ENCODE measurements at regions not wholly inside any gene's neighbourhood (a gene's known extent, or its start where the extent isn't known, plus 50 kb on each side); places are given as distances from the start of the nearest gene placed in this dataset.
"Not testable (repeated sequence)": the region's sequence is repeated elsewhere in the genome, so short reads cannot be mapped to it uniquely, and the experiment has no call there.

DNA sequence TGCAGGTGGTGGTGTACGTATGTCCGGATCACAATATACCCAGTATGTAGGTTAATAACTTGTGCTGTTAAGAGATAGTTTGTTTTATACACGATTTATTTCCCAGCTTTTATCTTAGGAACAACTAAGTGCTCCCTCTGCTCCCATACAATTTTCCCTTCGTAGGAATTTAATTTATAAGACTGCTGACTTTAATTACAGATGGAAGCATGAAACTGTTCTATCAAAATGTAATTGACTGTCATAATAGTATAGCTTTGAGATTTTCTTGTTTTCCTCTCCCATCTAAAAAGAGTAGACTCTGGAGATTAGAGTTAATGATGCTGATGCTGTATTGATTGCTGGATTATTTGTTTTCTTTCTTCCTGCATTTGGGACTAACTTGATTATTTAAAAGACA lies 370.7 kb upstream of the SGO1 start:
- no peak for DNase-seq (ENCODE audit: low read depth in 3 of 3)

DNA sequence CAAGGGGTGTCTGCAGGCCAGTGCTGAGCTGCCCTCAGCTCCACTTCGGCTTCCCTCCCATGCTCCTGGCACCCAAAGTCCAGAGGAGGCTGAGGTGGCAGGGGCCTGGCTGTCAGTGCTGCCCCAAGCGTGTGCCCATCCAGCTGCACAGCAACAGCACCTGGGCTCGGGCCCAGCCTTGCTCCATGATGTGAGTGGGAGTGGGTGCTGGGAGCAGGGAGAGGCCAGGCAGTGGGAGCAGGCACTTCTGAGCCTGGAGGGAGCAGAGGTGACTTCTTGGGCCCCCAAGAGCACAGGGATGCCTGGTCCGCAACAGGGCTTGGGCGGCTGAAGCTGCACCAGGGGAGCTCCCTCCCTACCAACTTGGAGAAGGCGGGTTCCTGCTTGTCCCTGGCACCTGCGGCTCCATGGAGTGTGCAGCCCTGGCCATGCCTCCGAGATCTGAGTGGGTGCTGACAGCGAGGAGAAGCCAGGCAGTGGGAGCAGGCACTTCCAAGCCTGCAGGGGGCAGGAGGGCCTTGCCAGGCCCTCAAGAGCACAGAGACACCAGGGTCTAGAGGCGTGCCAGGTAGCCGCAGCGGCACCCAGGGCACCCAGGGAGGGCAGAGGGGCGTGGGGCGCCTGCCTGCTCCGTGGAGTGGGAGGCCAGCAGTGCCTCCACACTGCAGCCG lies 366.7 kb upstream of the SGO1 start:
- no peak for DNase-seq (ENCODE audit: low read depth in 3 of 3)

- DNase-seq (ENCODE audit: low read depth in 3 of 3), result not testable (repeated sequence)
Measured at GRCh38 chr3:20547361-20548269, 361.6 kb upstream of the SGO1 start.

- DNase-seq (ENCODE audit: low read depth in 3 of 3), result no peak
Measured at GRCh38 chr3:20546636-20547035, 360.6 kb upstream of the SGO1 start.

DNA sequence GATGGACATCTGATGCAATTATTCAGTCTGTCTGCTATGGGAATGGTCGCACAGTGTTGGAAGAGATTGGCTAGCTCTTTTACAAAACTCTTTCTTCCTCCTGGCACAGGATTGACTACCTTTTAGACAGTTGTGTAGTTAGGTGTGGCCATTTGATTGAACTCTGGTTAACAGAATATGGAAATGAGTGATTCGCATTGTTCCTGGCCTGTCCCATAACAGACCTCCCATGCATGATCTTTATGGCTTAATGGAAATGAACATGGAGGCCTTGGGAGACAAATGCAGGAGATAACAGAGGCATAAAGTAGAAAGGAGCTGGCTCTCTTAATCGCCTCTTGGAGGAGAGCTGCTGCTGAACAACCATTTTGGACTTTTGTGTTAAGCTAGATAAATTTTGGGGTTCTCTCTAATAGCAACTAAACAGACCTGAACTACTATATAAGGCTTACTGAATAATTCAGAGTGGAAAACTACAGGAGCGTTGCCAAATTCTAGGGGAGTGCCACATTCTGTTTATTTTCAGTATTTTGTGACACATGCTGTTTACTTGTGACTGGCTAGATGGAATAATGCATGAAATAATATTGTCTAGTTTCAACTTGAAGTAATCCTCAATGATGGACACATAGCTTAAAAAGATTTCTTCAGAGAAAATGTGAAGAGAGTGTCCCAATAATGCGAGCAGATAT lies 357.7 kb upstream of the SGO1 start:
- no peak for DNase-seq (ENCODE audit: low read depth in 3 of 3)

DNA sequence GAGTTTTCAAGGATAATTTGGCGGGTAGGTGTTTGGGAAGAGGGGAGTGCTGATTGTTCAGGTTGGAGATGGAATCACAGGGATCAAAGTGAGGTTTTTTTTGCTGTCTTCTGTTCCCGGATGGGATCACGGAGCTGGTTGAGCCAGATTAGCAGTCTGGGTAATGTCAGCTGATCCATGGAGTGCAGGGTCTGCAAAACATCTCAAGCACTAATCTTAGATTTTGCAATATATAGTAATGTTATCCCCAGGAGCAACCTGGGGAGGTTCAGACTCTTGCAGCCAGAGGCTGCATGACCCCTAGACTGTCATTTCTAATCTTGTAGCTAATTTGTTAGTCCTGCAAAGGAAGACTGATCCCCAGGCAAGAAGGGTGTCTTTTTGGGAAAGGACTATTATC lies 354.1 kb upstream of the SGO1 start:
- DNase-seq (ENCODE audit: low read depth in 3 of 3), result no peak

GRCh38 chr3:20539666-20540065 lies 353.7 kb upstream of the SGO1 start:
- DNase-seq (ENCODE audit: low read depth in 3 of 3), result no peak

DNA sequence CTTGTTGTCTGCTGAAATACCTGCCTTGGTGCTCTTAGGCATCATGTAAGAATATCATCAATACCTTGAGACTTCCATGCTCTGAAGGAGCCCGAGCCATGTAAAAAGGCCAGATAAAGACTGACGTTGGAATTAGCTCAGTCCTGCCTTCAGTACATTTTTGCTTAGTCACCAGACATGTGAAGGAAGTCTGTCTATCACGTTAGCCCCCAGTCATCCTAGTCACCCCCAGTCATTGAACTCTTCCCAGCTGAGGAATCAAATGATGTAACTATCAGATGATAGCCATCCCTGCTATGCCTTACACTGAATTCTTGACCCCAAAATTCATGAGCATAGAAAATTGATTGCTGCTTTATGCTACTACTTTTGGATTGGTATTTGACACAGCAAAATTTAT lies 351.2 kb upstream of the SGO1 start:
- no peak for DNase-seq (ENCODE audit: low read depth in 3 of 3)

- no peak for DNase-seq (ENCODE audit: low read depth in 3 of 3)
Measured at GRCh38 chr3:20529911-20530310, 343.9 kb upstream of the SGO1 start.

- DNase-seq (ENCODE audit: low read depth in 3 of 3), result no peak
Measured at GRCh38 chr3:20528180-20528770, 342.3 kb upstream of the SGO1 start.

- DNase-seq (ENCODE audit: low read depth in 3 of 3), result no peak
Measured at GRCh38 chr3:20527368-20527767, 341.4 kb upstream of the SGO1 start.

DNA sequence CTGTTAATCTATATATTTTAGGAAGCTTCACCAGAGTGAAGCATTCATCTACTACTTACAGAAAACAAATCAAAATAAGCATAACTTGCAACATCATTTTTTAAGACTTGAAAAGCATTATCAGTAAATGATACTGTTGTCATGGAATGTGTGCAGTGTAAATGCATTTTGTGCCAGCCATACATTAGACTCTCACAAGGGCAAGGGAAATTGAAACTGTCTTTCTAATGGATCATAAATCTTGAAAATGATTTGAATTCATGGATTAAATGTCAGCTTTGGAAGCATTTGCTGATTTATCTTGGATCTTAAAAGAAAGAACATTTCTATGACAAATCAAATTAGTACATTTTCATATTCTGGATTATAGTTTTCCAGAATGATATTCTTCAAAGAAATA lies 338.3 kb upstream of the SGO1 start:
- DNase-seq (ENCODE audit: low read depth in 3 of 3), result no peak

DNA sequence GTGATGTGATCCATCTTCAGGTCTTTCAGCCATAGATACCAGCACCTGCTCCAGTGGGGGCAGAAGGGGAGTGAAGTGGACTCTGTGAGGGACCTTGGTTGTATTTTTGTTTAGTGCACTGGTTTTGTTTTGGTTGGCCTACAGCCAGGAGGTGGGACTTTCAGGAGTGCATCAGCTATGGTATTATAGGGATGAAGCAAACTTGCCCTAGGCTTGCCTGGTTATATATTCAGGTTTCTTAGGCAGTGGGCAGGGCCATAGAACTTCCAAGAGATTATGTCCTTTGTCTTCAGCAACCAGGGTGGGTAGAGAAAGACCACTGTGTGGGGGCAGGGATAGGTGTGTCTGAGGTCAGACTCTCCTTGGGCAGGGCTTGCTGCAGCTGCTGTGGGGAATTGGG lies 337.3 kb upstream of the SGO1 start:
- DNase-seq (ENCODE audit: low read depth in 3 of 3), result no peak

DNA sequence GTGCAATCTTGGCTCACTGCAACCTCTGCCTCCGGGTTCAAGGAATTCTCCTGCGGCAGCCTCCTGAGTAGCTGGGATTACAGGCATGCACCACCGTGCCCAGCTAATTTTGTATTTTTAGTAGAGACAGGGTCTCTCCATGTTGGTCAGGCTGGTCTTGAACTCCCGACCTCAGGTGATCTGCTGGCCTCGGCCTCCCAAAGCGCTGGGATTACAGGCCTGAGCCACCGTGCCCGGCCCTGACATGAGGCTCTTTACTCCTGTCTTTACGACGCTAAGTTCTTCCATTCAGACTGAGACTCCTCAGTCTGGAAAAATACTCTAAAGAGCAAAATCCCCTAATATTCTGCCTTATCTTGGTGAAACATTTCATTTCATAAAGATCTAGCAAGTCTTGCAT lies 331.3 kb upstream of the SGO1 start:
- DNase-seq (ENCODE audit: low read depth in 3 of 3), result not testable (repeated sequence)

- DNase-seq (ENCODE audit: low read depth in 3 of 3), result no peak
Measured at GRCh38 chr3:20516311-20516710, 330.3 kb upstream of the SGO1 start.

DNA sequence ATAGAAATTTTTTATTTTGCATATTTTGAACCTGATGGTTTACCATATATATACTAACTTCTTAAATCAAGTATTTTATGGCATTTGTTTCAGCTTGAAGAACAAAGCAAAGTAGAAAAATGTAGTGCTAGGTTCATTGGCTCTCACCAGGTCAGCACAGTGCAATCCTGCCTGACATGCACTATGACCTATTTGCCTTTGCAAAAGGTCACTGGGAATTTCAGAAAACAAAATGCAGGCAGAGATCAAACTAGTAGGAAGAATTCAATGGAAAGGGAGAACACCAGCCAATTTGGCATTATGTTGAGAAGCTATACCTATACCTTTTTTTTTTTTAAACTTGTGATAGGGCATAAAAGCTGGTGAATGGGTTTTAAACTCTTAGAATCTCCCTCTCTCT lies 329.8 kb upstream of the SGO1 start:
- no peak for DNase-seq (ENCODE audit: low read depth in 3 of 3)

GRCh38 chr3:20511863-20512505 lies 326.0 kb upstream of the SGO1 start:
- no peak for DNase-seq (ENCODE audit: low read depth in 3 of 3)

DNA sequence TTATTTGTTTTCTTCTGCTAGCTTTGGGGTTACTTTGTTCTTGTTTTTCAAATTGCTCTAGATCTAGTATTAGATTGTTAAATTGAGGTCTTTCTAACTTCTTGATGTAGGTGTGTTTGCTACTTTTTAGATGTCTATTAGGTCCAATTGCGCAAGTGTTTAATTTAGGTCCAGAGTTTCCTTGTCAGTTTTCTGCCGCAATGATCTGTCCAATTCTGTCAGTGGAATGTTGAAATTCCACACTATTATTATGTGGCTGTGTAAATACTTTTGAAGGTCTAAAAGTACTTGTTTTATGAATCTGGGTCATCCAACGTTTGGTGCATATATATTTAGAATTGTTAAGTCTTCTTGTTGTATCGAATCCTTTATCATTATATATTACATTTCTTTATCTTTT lies 324.4 kb upstream of the SGO1 start:
- DNase-seq (ENCODE audit: low read depth in 3 of 3), result no peak

- DNase-seq (ENCODE audit: low read depth in 3 of 3), result no peak
Measured at GRCh38 chr3:20503394-20504082, 317.5 kb upstream of the SGO1 start.

GRCh38 chr3:20490996-20491395 lies 305.0 kb upstream of the SGO1 start:
- no peak for DNase-seq (ENCODE audit: low read depth in 3 of 3)

DNA sequence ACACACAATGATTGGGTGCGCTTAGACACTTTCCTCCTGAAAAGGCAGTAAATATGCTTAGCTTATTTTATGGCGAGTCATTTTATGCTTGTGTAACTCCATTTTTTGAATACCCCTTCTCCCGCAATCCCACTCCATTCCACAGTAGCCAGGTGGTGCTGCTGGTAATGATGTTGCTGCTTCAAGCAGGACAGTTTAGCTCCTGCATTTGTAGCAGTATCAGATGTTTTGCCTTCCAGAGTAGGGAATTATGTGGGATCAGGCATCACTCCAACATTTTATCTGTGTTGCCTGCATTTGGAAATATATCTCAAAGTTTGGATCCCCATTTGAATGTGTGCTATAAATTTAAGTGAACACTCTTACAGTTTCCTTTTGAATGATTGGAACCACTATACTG lies 302.1 kb upstream of the SGO1 start:
- no peak for DNase-seq (ENCODE audit: low read depth in 3 of 3)
